Hepatocyte (in vitro differentiated cells): ENCODE measurements at regions not wholly inside any gene's neighbourhood (a gene's known extent, or its start where the extent isn't known, plus 50 kb on each side); places are given as distances from the start of the nearest gene placed in this dataset.

ENCODE experiments used
- DNase-seq: peaks from one replicate; pipeline ENCODE4 v3.0.0-alpha.2; 2016; ENCODE audit warnings: low spot score
- H2AFZ ChIP-seq: fragments of 200-600 bp; sonication (generic); 2 replicates; pipeline ENCODE4 v1.6.0; 2016; ENCODE audit warnings: antibody characterized with exemption, mild to moderate bottlenecking
- H3K27ac ChIP-seq: fragments of 200-600 bp; sonication (generic); 2 replicates; pipeline ENCODE4 v1.5.1; 2016; ENCODE audit warnings: mild to moderate bottlenecking
- H3K27me3 ChIP-seq: fragments of 200-600 bp; sonication (generic); 2 replicates; pipeline ENCODE4 v1.6.1; 2016
- H3K36me3 ChIP-seq: fragments of 200-600 bp; sonication (generic); replicated peaks from 2 replicates; pipeline ENCODE4 v1.5.1; 2016; ENCODE audit warnings: low read depth; ENCODE audit not compliant: insufficient read depth
- H3K4me1 ChIP-seq: fragments of 200-600 bp; sonication (generic); 2 replicates; pipeline ENCODE4 v1.5.1; 2016; ENCODE audit warnings: mild to moderate bottlenecking, moderate library complexity; ENCODE audit not compliant: insufficient read depth
- H3K4me2 ChIP-seq: fragments of 200-600 bp; sonication (generic); 2 replicates; pipeline ENCODE4 v1.6.0; 2016
- H3K4me3 ChIP-seq: fragments of 200-600 bp; sonication (generic); 2 replicates; pipeline ENCODE4 v1.5.1; 2016; ENCODE audit warnings: mild to moderate bottlenecking
- H3K79me2 ChIP-seq: fragments of 200-600 bp; sonication (generic); 2 replicates; pipeline ENCODE4 v1.6.0; 2017; ENCODE audit warnings: mild to moderate bottlenecking
- H3K9me2 ChIP-seq: fragments of 200-600 bp; sonication (generic); replicated peaks from 2 replicates; pipeline ENCODE4 v1.6.0; 2017; ENCODE audit warnings: mild to moderate bottlenecking; ENCODE audit not compliant: insufficient read depth
- H3K9me3 ChIP-seq: fragments of 200-600 bp; sonication (generic); 2 replicates; pipeline ENCODE4 v1.5.1; 2016; ENCODE audit warnings: low read depth, mild to moderate bottlenecking
- H4K20me1 ChIP-seq: fragments of 200-600 bp; sonication (generic); 2 replicates; pipeline ENCODE4 v1.6.0; 2016; ENCODE audit warnings: mild to moderate bottlenecking; ENCODE audit not compliant: insufficient read depth, poor library complexity, severe bottlenecking
- CTCF ChIP-seq: fragments of 200-600 bp; sonication (generic); IDR thresholded peaks from 2 replicates; pipeline ENCODE4 v1.5.1; 2016; ENCODE audit warnings: antibody characterized with exemption, mild to moderate bottlenecking; ENCODE audit not compliant: poor library complexity
- EZH2 ChIP-seq: fragments of 200-600 bp; sonication (generic); IDR thresholded peaks from 2 replicates; pipeline ENCODE4 v1.6.1; 2016; ENCODE audit warnings: antibody characterized with exemption, mild to moderate bottlenecking, borderline replicate concordance
- EZH2phosphoT487 ChIP-seq: fragments of 200-600 bp; sonication (generic); IDR thresholded peaks from one replicate; pipeline ENCODE4 v1.6.1; 2018; ENCODE audit warnings: antibody characterized with exemption, mild to moderate bottlenecking, low read depth, moderate library complexity; ENCODE audit not compliant: unreplicated experiment, severe bottlenecking
- WGBS: methylation state at CpG from one replicate; pipeline ENCODE4 v1.1.6; 2016; ENCODE audit warnings: low lambda C conversion rate; ENCODE audit errors: missing lambda C conversion rate; 5-methylcytosine and 5-hydroxymethylcytosine counted together

GRCh38 chr22:47397673-47398072, 635.2 kb downstream of the TBC1D22A start:
- H3K4me1 ChIP-seq = no peaks in the 10 kb centered on the region
- no peaks in the 10 kb centered on the region for H3K36me3 ChIP-seq
- H3K27ac ChIP-seq = no peak overlapping the region
- H4K20me1 ChIP-seq = no peaks in the 10 kb centered on the region
- H3K4me2 ChIP-seq = no peak overlapping the region
- H3K9me3 ChIP-seq = no peaks in the 10 kb centered on the region
- 65% methylated on average over 9 of the region's 9 CpGs for WGBS
- no peaks in the 10 kb centered on the region for H3K79me2 ChIP-seq
- H3K9me2 ChIP-seq = no peaks in the 10 kb centered on the region
- TF ChIP-seq EZH2 (no peak), EZH2phosphoT487 (no peak), CTCF (no peak)
- no peak for DNase-seq
- H2AFZ ChIP-seq = no peak overlapping the region
- H3K4me3 ChIP-seq = no peak overlapping the region
- no peaks in the 10 kb centered on the region for H3K27me3 ChIP-seq

GRCh38 chr22:47396515-47396914, 634.1 kb downstream of the TBC1D22A start:
- H3K4me2 ChIP-seq = no peak overlapping the region
- 84% methylated on average over 12 of the region's 12 CpGs for WGBS
- no peak overlapping the region for H3K27ac ChIP-seq
- H4K20me1 ChIP-seq = no peaks in the 10 kb centered on the region
- no peaks in the 10 kb centered on the region for H3K79me2 ChIP-seq
- H3K27me3 ChIP-seq = no peaks in the 10 kb centered on the region
- H2AFZ ChIP-seq = no peak overlapping the region
- DNase-seq = no peak
- no peaks in the 10 kb centered on the region for H3K9me3 ChIP-seq
- no peak overlapping the region for H3K4me3 ChIP-seq
- no peaks in the 10 kb centered on the region for H3K9me2 ChIP-seq
- H3K36me3 ChIP-seq = no peaks in the 10 kb centered on the region
- no peaks in the 10 kb centered on the region for H3K4me1 ChIP-seq
- TF ChIP-seq EZH2 (no peak), CTCF (no peak), EZH2phosphoT487 (no peak)

- TF ChIP-seq EZH2 = no peak
- TF ChIP-seq CTCF = no peak
- TF ChIP-seq EZH2phosphoT487 = no peak
- Histone ChIP-seq H3K4me2 (no peak overlapping the region), H3K27me3 (no peaks in the 10 kb centered on the region), H3K9me3 (no peaks in the 10 kb centered on the region), H3K9me2 (no peaks in the 10 kb centered on the region), H4K20me1 (no peaks in the 10 kb centered on the region), H3K27ac (no peak overlapping the region), H3K36me3 (no peaks in the 10 kb centered on the region), H2AFZ (no peak overlapping the region), H3K4me1 (no peaks in the 10 kb centered on the region), H3K4me3 (no peak overlapping the region), H3K79me2 (no peaks in the 10 kb centered on the region)
- WGBS = 80% methylated on average over 12 of the region's 12 CpGs
- no peak for DNase-seq
Measured at GRCh38 chr22:47396105-47396504, 633.7 kb downstream of the TBC1D22A start.

DNA sequence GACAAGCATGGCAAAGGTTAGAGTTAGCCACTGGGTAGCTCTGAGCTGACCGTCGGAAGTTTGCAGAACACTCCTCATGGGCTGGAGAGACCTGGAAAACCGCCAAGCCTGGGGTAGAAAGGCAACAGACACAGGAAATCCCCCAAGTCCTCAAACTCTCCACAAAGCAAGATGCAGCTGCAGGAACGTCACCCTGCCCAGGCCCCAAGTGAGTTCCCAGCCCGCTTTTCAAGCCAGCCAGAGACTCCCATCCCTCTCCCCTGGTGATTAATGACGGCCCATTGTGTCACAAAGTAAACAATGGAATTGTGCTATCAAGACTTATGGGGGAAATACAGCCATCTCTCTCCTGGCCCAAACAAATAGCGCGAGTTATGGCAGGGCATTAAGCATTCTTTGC, 633.0 kb downstream of the TBC1D22A start:
- Histone ChIP-seq H3K9me3 (no peaks in the 10 kb centered on the region), H3K27ac (no peak overlapping the region), H3K9me2 (no peaks in the 10 kb centered on the region), H3K36me3 (no peaks in the 10 kb centered on the region), H3K27me3 (no peaks in the 10 kb centered on the region), H3K4me3 (no peak overlapping the region), H4K20me1 (no peaks in the 10 kb centered on the region), H3K4me2 (no peak overlapping the region), H2AFZ (no peak overlapping the region), H3K79me2 (no peaks in the 10 kb centered on the region), H3K4me1 (no peaks in the 10 kb centered on the region)
- 67% methylated on average over 8 of the region's 8 CpGs for WGBS
- no peak for DNase-seq
- TF ChIP-seq CTCF = no peak
- no peak for TF ChIP-seq EZH2
- no peak for TF ChIP-seq EZH2phosphoT487
